H1 (cell line): ENCODE measurements at regions not wholly inside any gene's neighbourhood (a gene's known extent, or its start where the extent isn't known, plus 50 kb on each side); places are given as distances from the start of the nearest gene placed in this dataset.

Source experiments
- CHD1 ChIP-seq: IDR thresholded peaks from 2 replicates; pipeline ENCODE4 v1.6.1; 2012; ENCODE audit warnings: low read depth, low read length, improper control_type of control experiment
- HDAC6 ChIP-seq: IDR thresholded peaks from one replicate; pipeline ENCODE4 v1.7.1; 2012; ENCODE audit warnings: low read depth, mild to moderate bottlenecking, inconsistent platforms, low read length, moderate library complexity
- MAX ChIP-seq: IDR thresholded peaks from 2 replicates; pipeline ENCODE4 v1.6.1; 2012; ENCODE audit warnings: inconsistent platforms
- RBBP5 ChIP-seq: IDR thresholded peaks from 2 replicates; pipeline ENCODE4 v1.7.1; 2012; ENCODE audit warnings: low read depth, mild to moderate bottlenecking, inconsistent platforms, low read length, moderate library complexity, borderline replicate concordance

DNA sequence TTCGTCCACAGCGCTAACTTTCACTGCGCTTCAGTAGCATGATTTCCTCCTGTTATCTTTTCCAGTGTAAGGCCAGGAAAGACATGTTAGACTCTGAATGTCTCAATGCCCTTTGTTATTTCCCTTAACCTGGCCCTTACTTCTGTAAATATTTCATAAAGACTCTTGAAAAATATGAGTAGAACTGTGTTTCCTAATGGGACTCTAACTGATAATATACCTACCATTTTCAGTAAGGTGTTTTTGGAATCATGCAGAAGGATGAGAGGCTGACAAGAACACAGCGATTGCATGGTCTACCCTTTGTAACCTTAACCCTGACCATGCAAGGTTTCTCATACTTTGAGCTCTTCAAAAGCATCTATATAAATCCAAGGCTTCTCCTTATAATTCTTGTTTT lies 550.1 kb downstream of the SLITRK6 start (continued):
- no peak for TF ChIP-seq RBBP5
- TF ChIP-seq HDAC6, result no peak
- no peak for TF ChIP-seq MAX
- TF ChIP-seq CHD1, result no peak
